ENCODE measurements at regions not wholly inside any gene's neighbourhood (a gene's known extent, or its start where the extent isn't known, plus 50 kb on each side); places are given as distances from the start of the nearest gene placed in this dataset.

- no peak overlapping the region for H3K4me3 Mint-ChIP-seq
- ChIA-PET CTCF (no interaction called here), POLR2A (no interaction called here)
- 0 out of 2 replicates have a peak, but pooled peaks have one; percentile 3 for TF ChIP-seq GABPB1 (CRISPR knock-in tag; IDR thresholded peaks at IDR 0.05)
- TF ChIP-seq, protein P1, sequence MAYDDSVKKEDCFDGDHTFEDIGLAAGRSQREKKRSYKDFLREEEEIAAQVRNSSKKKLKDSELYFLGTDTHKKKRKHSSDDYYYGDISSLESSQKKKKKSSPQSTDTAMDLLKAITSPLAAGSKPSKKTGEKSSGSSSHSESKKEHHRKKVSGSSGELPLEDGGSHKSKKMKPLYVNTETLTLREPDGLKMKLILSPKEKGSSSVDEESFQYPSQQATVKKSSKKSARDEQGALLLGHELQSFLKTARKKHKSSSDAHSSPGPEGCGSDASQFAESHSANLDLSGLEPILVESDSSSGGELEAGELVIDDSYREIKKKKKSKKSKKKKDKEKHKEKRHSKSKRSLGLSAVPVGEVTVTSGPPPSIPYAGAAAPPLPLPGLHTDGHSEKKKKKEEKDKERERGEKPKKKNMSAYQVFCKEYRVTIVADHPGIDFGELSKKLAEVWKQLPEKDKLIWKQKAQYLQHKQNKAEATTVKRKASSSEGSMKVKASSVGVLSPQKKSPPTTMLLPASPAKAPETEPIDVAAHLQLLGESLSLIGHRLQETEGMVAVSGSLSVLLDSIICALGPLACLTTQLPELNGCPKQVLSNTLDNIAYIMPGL (CRISPR knock-in tag; IDR thresholded peaks at IDR 0.05): no peak
- no peak for DNase-seq (ENCODE audit: low spot score)
- peaks cover 4% of the 10 kb centered on the region; the same call in 1 of the 2 replicates for H3K9me3 Mint-ChIP-seq
- peaks cover 9% of the 10 kb centered on the region for H3K4me1 Mint-ChIP-seq
- no peak for ATAC-seq
- no peak overlapping the region for H3K27ac Mint-ChIP-seq
- no peaks in the 10 kb centered on the region for H3K36me3 Mint-ChIP-seq
- no peaks in the 10 kb centered on the region for H3K27me3 Mint-ChIP-seq (ENCODE audit: low read depth)
Measured at GRCh38 chr12:75656210-75656609, 144.8 kb upstream of the KRR1 start.

GRCh38 chr12:75655315-75655806, 144.0 kb upstream of the KRR1 start:
- no peak for DNase-seq (ENCODE audit: low spot score)
- H3K4me3 Mint-ChIP-seq: no peak overlapping the region
- peaks cover 5% of the 10 kb centered on the region for H3K9me3 Mint-ChIP-seq
- POLR2A ChIA-PET: no interaction called here
- peaks cover 17% of the 10 kb centered on the region for H3K4me1 Mint-ChIP-seq
- ATAC-seq: no peak
- no peak overlapping the region for H3K27ac Mint-ChIP-seq
- H3K36me3 Mint-ChIP-seq: no peaks in the 10 kb centered on the region
- no peaks in the 10 kb centered on the region for H3K27me3 Mint-ChIP-seq (ENCODE audit: low read depth)
- CTCF ChIA-PET: no interaction called here
- TF ChIP-seq, protein P2, sequence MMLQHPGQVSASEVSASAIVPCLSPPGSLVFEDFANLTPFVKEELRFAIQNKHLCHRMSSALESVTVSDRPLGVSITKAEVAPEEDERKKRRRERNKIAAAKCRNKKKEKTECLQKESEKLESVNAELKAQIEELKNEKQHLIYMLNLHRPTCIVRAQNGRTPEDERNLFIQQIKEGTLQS (CRISPR knock-in tag; conservative IDR thresholded peaks at IDR 0.05): no peak
- TF ChIP-seq SOX15 (CRISPR knock-in tag; IDR thresholded peaks at IDR 0.05) (no peak), GRHL2 (CRISPR knock-in tag; IDR thresholded peaks at IDR 0.05; ENCODE audit: insufficient replicate concordance, severe bottlenecking) (no peak), E2F4 (CRISPR knock-in tag; IDR thresholded peaks at IDR 0.05; ENCODE audit: borderline replicate concordance, low read depth) (no peak), CBFB (CRISPR knock-in tag; IDR thresholded peaks at IDR 0.05; ENCODE audit: low read depth) (no peak), ZNF121 (CRISPR knock-in tag; IDR thresholded peaks at IDR 0.05) (no peak)
- TF ChIP-seq, protein P3, sequence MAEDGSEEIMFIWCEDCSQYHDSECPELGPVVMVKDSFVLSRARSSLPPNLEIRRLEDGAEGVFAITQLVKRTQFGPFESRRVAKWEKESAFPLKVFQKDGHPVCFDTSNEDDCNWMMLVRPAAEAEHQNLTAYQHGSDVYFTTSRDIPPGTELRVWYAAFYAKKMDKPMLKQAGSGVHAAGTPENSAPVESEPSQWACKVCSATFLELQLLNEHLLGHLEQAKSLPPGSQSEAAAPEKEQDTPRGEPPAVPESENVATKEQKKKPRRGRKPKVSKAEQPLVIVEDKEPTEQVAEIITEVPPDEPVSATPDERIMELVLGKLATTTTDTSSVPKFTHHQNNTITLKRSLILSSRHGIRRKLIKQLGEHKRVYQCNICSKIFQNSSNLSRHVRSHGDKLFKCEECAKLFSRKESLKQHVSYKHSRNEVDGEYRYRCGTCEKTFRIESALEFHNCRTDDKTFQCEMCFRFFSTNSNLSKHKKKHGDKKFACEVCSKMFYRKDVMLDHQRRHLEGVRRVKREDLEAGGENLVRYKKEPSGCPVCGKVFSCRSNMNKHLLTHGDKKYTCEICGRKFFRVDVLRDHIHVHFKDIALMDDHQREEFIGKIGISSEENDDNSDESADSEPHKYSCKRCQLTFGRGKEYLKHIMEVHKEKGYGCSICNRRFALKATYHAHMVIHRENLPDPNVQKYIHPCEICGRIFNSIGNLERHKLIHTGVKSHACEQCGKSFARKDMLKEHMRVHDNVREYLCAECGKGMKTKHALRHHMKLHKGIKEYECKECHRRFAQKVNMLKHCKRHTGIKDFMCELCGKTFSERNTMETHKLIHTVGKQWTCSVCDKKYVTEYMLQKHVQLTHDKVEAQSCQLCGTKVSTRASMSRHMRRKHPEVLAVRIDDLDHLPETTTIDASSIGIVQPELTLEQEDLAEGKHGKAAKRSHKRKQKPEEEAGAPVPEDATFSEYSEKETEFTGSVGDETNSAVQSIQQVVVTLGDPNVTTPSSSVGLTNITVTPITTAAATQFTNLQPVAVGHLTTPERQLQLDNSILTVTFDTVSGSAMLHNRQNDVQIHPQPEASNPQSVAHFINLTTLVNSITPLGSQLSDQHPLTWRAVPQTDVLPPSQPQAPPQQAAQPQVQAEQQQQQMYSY (CRISPR knock-in tag; IDR thresholded peaks at IDR 0.05): no peak

- ChIA-PET POLR2A (interaction anchor here (0.9 kb wide), 1 partner anchor 14 kb away, joined by 4 read pairs; no protein-coding TSS in a partner anchor), CTCF (no interaction called here)
- H3K4me1 Mint-ChIP-seq: peaks cover 16% of the 10 kb centered on the region
- no peak overlapping the region for H3K27ac Mint-ChIP-seq
- H3K36me3 Mint-ChIP-seq: no peaks in the 10 kb centered on the region
- no peak for ATAC-seq
- no peak for DNase-seq (ENCODE audit: low spot score)
- H3K4me3 Mint-ChIP-seq: no peak overlapping the region
- no peaks in the 10 kb centered on the region for H3K27me3 Mint-ChIP-seq (ENCODE audit: low read depth)
- peaks cover 9% of the 10 kb centered on the region for H3K9me3 Mint-ChIP-seq
- TF ChIP-seq SMAD3 (CRISPR knock-in tag; IDR thresholded peaks at IDR 0.05; ENCODE audit: borderline replicate concordance): no peak
- TF ChIP-seq, protein P4, sequence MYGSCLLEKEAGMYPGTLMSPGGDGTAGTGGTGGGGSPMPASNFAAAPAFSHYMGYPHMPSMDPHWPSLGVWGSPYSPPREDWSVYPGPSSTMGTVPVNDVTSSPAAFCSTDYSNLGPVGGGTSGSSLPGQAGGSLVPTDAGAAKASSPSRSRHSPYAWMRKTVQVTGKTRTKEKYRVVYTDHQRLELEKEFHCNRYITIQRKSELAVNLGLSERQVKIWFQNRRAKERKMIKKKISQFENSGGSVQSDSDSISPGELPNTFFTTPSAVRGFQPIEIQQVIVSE (CRISPR knock-in tag; IDR thresholded peaks at IDR 0.05; ENCODE audit: borderline replicate concordance): no peak
- no peak for TF ChIP-seq CREM (CRISPR knock-in tag; IDR thresholded peaks at IDR 0.05)
- TF ChIP-seq E2F5 (CRISPR knock-in tag; IDR thresholded peaks at IDR 0.05): no peak
- no peak for TF ChIP-seq TEAD1 (CRISPR knock-in tag; IDR thresholded peaks at IDR 0.05)
- TF ChIP-seq ZNF416 (CRISPR knock-in tag; IDR thresholded peaks at IDR 0.05): no peak
- TF ChIP-seq FOXJ3 (CRISPR knock-in tag; IDR thresholded peaks at IDR 0.05; ENCODE audit: borderline replicate concordance): no peak
- TF ChIP-seq E2F1 (CRISPR knock-in tag; IDR thresholded peaks at IDR 0.05): no peak
- TF ChIP-seq ZNF281 (CRISPR knock-in tag; IDR thresholded peaks at IDR 0.05): no peak
Measured at GRCh38 chr12:75651342-75651695, 139.9 kb upstream of the KRR1 start.

Measured in WTC11 (cell line).